Natural killer cell (primary cell): ENCODE measurements at regions not wholly inside any gene's neighbourhood (a gene's known extent, or its start where the extent isn't known, plus 50 kb on each side); places are given as distances from the start of the nearest gene placed in this dataset.

Source experiments
- ATAC-seq, 3 donors: fragments of 150-1000 bp in 2 of 3; fragments of 200-7000 bp in 1 of 3; cut with Tn5 transposase; 1 replicate in 1 of 3; 2 replicates in 2 of 3; pipeline ENCODE4 v1.10.0; 2021; ENCODE audit warnings: mild to moderate bottlenecking in 2 of 3, moderate library complexity in 2 of 3
- DNase-seq, 2 donors: peaks; one replicate each; pipeline versions ENCODE4 v3.0.0 to v3.0.0-alpha.2; 2013 to 2021; ENCODE audit warnings: mixed read lengths in 1 of 2
- H3K27ac ChIP-seq: one replicate; pipeline ENCODE4 v1.5.1; 2013; ENCODE audit warnings: mild to moderate bottlenecking, low read length
- H3K27me3 ChIP-seq: one replicate; pipeline ENCODE4 v1.6.1; 2013; ENCODE audit warnings: low read length; ENCODE audit not compliant: control insufficient read depth, insufficient read depth
- H3K36me3 ChIP-seq: one replicate; pipeline ENCODE4 v1.6.1; 2013; ENCODE audit warnings: low read length; ENCODE audit not compliant: control insufficient read depth, insufficient read depth
- H3K4me1 ChIP-seq: one replicate; pipeline ENCODE4 v1.6.1; 2013; ENCODE audit warnings: low read length; ENCODE audit not compliant: control insufficient read depth, insufficient read depth
- H3K4me3 ChIP-seq: one replicate; pipeline ENCODE4 v1.5.1; 2013; ENCODE audit warnings: low read length
- H3K9me3 ChIP-seq: one replicate; pipeline ENCODE4 v1.6.1; 2013; ENCODE audit warnings: low read length; ENCODE audit not compliant: control insufficient read depth, insufficient read depth
- H3K27ac Mint-ChIP-seq, 2 donors: one replicate each; pipeline ENCODE4 v1.8.0; 2022; ENCODE audit warnings: mild to moderate bottlenecking in 2 of 2, mixed read lengths in 2 of 2, moderate library complexity in 1 of 2
- H3K27me3 Mint-ChIP-seq, 2 donors: one replicate each; pipeline ENCODE4 v1.8.0; 2022; ENCODE audit warnings: low read depth in 2 of 2, mixed read lengths in 2 of 2
- H3K36me3 Mint-ChIP-seq: one replicate; pipeline ENCODE4 v1.8.0; 2022; ENCODE audit warnings: mixed read lengths
- H3K4me1 Mint-ChIP-seq, 2 donors: one replicate each; pipeline ENCODE4 v1.8.0; 2022; ENCODE audit warnings: mixed read lengths in 2 of 2
- H3K4me3 Mint-ChIP-seq: one replicate; pipeline ENCODE4 v1.8.0; 2022; ENCODE audit warnings: mild to moderate bottlenecking, moderate library complexity, mixed read lengths
- H3K9me3 Mint-ChIP-seq, 2 donors: one replicate each; pipeline ENCODE4 v1.8.0; 2022; ENCODE audit warnings: mixed read lengths in 2 of 2
- CTCF ChIP-seq: fragments of 200-600 bp; IDR thresholded peaks from one replicate; pipeline ENCODE4 v1.8.0; 2022; ENCODE audit warnings: antibody characterized with exemption
- WGBS: methylation state at CpG from one replicate; pipeline ENCODE4 v1.1.7; 2013; ENCODE audit warnings: missing lambda C conversion rate; ENCODE audit not compliant: insufficient coverage; 5-methylcytosine and 5-hydroxymethylcytosine counted together
- intact Hi-C: fragments of 100-400 bp; cut with micrococcal nuclease; formaldehyde crosslinking; loops from one replicate; pipeline ENCODE4 v1.14.2; 2022

DNA sequence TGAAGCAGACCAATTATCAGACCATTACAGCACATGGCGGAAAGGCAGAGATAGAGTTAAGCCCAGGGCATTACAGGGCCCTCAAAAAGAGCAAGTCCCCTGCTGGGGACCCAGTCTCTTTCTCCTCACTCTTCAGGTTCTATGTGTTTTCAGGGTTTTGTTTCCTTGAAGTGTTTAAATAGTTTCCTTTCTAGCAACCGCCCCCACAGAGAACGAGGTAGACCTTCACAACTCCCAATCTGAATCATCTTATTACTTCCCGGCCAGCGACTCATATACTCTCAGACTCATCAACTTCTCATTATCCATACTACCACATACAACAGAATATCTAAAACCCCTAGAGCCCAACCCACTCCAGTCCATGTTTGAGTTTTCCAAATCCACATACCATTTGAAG, 526.6 kb upstream of the ARID1B start:
- no peak for DNase-seq
- no peak for ATAC-seq
- Mint-ChIP-seq H3K27me3 (no peaks in the 10 kb centered on the region), H3K36me3 (no peaks in the 10 kb centered on the region), H3K9me3 (no peaks in the 10 kb centered on the region), H3K4me3 (no peak overlapping the region), H3K4me1 (no peaks in the 10 kb centered on the region), H3K27ac (no peak overlapping the region)
- H3K4me3 ChIP-seq, result no peak overlapping the region
- no peaks in the 10 kb centered on the region for H3K9me3 ChIP-seq
- H3K27ac ChIP-seq, result no peak overlapping the region
- WGBS, result 69% methylated on average over 5 of the region's 5 CpGs
- H3K36me3 ChIP-seq, result no peaks in the 10 kb centered on the region
- no peaks in the 10 kb centered on the region for H3K4me1 ChIP-seq
- H3K27me3 ChIP-seq, result no peaks in the 10 kb centered on the region
- TF ChIP-seq CTCF, result no peak
- intact Hi-C loops, result no loop called here

DNA sequence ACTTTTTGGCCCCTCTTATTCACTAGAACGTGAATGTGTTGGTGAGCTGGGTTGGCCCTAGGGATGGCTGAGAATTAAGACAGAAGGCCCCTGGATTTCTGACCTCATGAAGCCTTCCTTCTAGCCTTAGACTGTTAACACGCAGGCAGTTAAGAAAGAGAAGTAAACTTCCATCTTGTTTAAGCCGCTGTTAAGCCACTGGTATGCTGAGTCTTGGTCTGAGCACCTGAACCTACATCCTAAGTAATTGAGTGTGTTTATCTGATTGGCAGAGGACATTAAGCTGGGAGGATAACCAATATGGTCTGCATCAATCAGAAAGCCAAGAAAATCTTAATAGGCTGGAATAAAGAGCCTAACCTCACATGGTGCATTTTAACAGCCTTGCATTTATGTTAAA, 535.0 kb upstream of the ARID1B start:
- H3K36me3 Mint-ChIP-seq, result no peaks in the 10 kb centered on the region
- Histone ChIP-seq H3K4me1 (no peaks in the 10 kb centered on the region), H3K27ac (no peak overlapping the region), H3K4me3 (no peak overlapping the region), H3K9me3 (no peaks in the 10 kb centered on the region), H3K36me3 (no peaks in the 10 kb centered on the region), H3K27me3 (no peaks in the 10 kb centered on the region)
- no peak overlapping the region for H3K4me3 Mint-ChIP-seq
- peaks cover 0 to 6% of the 10 kb centered on the region in 2 donors for H3K27me3 Mint-ChIP-seq
- H3K9me3 Mint-ChIP-seq, result no peaks in the 10 kb centered on the region
- no peak for ATAC-seq
- WGBS, result 100% methylated on average over 2 of the region's 3 CpGs
- no peak for TF ChIP-seq CTCF
- no peak overlapping the region for H3K27ac Mint-ChIP-seq
- no peak for DNase-seq
- H3K4me1 Mint-ChIP-seq, result no peaks in the 10 kb centered on the region
- intact Hi-C loops, result no loop called here

GRCh38 chr6:156231026-156231765, 546.0 kb upstream of the ARID1B start:
- Mint-ChIP-seq H3K9me3 (peaks cover 0 to 1% of the 10 kb centered on the region in 2 donors), H3K36me3 (no peaks in the 10 kb centered on the region), H3K4me3 (no peak overlapping the region), H3K4me1 (no peaks in the 10 kb centered on the region), H3K27me3 (peaks cover 0 to 6% of the 10 kb centered on the region in 2 donors), H3K27ac (no peak overlapping the region)
- Histone ChIP-seq H3K27me3 (no peaks in the 10 kb centered on the region), H3K36me3 (no peaks in the 10 kb centered on the region), H3K4me3 (no peak overlapping the region), H3K27ac (no peak overlapping the region), H3K4me1 (no peaks in the 10 kb centered on the region), H3K9me3 (no peaks in the 10 kb centered on the region)
- 45% methylated on average over 9 of the region's 10 CpGs for WGBS
- ATAC-seq, result no peak
- intact Hi-C loops, result no loop called here
- no peak for DNase-seq
- TF ChIP-seq CTCF, result no peak

- Histone ChIP-seq H3K36me3 (no peaks in the 10 kb centered on the region), H3K27ac (no peak overlapping the region), H3K9me3 (no peaks in the 10 kb centered on the region), H3K4me1 (no peaks in the 10 kb centered on the region), H3K27me3 (no peaks in the 10 kb centered on the region), H3K4me3 (no peak overlapping the region)
- TF ChIP-seq CTCF, result no peak
- intact Hi-C loops, result no loop called here
- Mint-ChIP-seq H3K27me3 (no peaks in the 10 kb centered on the region), H3K4me3 (no peak overlapping the region), H3K9me3 (peaks cover 3 to 8% of the 10 kb centered on the region in 2 donors), H3K27ac (no peak overlapping the region), H3K36me3 (no peaks in the 10 kb centered on the region), H3K4me1 (no peaks in the 10 kb centered on the region)
- no peak for DNase-seq
- ATAC-seq, result no peak
Observed at GRCh38 chr6:156219973-156220372, 557.2 kb upstream of the ARID1B start.
